Activated CD8-positive, alpha-beta memory T cell treated with anti-CD3 and anti-CD28 coated beads, Interleukin-2, amount 10 ng/mL, durations not matched to agents 7 days and 5 days (primary cell): ENCODE measurements at regions not wholly inside any gene's neighbourhood (a gene's known extent, or its start where the extent isn't known, plus 50 kb on each side); places are given as distances from the start of the nearest gene placed in this dataset.
"Not testable (repeated sequence)": the region's sequence is repeated elsewhere in the genome, so short reads cannot be mapped to it uniquely, and the experiment has no call there.

Experiments
- ATAC-seq: fragments of 150-1000 bp; cut with Tn5 transposase; one replicate; pipeline ENCODE4 v1.10.0; 2021; ENCODE audit warnings: moderate library complexity
- CTCF ChIA-PET: fragments of 350-600 bp; sonication (Branson Sonifier 250); formaldehyde crosslinking; loops from one replicate; lab custom pipeline; 2021; ENCODE audit warnings: antibody characterized with exemption; lab: Charles Lee
- DNase-seq: peaks from one replicate; pipeline ENCODE4 v3.0.0-alpha.2; 2020
- H3K27ac Mint-ChIP-seq: one replicate; pipeline ENCODE4 v1.8.0; 2021; ENCODE audit warnings: mild to moderate bottlenecking, mixed read lengths
- H3K27me3 Mint-ChIP-seq: one replicate; pipeline ENCODE4 v1.8.0; 2021; ENCODE audit warnings: mixed read lengths
- H3K36me3 Mint-ChIP-seq: one replicate; pipeline ENCODE4 v1.8.0; 2021; ENCODE audit warnings: mild to moderate bottlenecking, mixed read lengths
- H3K4me1 Mint-ChIP-seq: one replicate; pipeline ENCODE4 v1.8.0; 2021; ENCODE audit warnings: mixed read lengths
- H3K4me3 Mint-ChIP-seq: one replicate; pipeline ENCODE4 v1.8.0; 2021; ENCODE audit warnings: mild to moderate bottlenecking, moderate library complexity, mixed read lengths
- H3K9me3 Mint-ChIP-seq: one replicate; pipeline ENCODE4 v1.8.0; 2022; ENCODE audit warnings: low read depth, mixed read lengths

DNA sequence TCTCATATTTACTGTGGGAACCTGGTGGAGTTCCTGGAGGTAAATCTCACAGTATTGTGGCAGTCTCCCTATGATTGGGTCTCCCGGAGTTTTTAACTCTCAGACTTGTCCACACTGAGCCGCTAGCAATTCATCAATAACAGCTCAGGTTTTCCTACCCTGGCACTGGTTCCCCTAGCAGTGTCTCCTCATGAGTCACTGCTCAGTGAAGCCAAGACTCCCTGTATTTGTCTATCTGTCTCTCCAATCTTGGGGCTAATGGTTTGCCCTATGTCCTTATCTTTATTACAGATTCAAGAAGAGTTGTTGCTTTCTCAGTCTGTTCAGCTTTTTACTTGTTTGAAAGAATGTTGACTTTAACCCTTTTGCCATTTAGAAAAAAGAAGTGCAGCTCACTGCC lies 176.7 kb upstream of the FGF10 start:
- DNase-seq (no peak), ATAC-seq (no peak)
- Mint-ChIP-seq H3K4me1 (no peaks in the 10 kb centered on the region), H3K9me3 (peaks cover 3% of the 10 kb centered on the region), H3K27ac (no peak overlapping the region), H3K4me3 (no peak overlapping the region), H3K27me3 (no peaks in the 10 kb centered on the region), H3K36me3 (no peaks in the 10 kb centered on the region)
- CTCF ChIA-PET = no interaction called here

DNA sequence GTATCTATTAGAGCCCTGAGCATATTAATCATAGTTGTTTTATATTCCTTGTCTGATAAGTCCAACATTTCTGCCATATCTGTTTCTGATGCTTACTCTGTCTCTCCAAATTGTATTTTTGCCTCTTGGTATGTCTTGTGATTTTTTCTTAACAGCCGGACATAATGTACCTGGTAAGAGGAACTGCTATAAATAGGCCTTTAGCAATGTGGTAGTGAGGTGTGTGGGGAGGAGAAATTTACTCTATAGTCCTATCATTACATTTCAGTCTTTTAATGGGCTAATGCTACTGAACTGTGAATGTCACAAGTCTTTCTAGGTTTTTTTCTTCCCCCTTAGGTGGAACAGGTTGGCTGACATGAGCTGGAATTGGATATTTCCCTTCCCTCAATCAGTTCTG lies 176.1 kb upstream of the FGF10 start:
- Mint-ChIP-seq H3K27me3 (no peaks in the 10 kb centered on the region), H3K27ac (no peak overlapping the region), H3K4me1 (no peaks in the 10 kb centered on the region), H3K4me3 (no peak overlapping the region), H3K9me3 (peaks cover 3% of the 10 kb centered on the region), H3K36me3 (no peaks in the 10 kb centered on the region)
- CTCF ChIA-PET = no interaction called here
- DNase-seq (no peak), ATAC-seq (no peak)

DNA sequence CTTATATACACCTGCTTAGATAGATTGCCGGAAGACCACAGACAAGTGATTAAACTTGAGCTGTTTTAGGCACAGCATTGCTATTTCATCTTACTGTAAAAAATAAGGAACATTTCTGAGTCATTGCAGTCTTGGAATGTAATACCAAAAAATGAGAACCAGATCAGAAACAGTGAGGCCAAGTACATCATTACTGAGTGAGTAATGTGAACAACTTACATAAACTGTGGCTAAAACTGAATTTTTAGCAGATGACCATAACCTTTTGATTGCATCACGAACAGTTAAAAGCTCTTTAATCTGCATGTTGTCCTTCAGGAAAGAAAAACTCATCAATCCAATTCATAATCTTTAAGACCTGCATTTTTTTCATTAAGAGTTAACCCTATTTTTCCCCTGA lies 157.1 kb upstream of the FGF10 start:
- no peaks in the 10 kb centered on the region for H3K4me1 Mint-ChIP-seq
- CTCF ChIA-PET = interaction anchor here (1.2 kb wide), 1 partner anchor 228 kb away, joined by 3 read pairs; no protein-coding TSS in a partner anchor
- H3K27ac Mint-ChIP-seq = no peak overlapping the region
- H3K9me3 Mint-ChIP-seq = no peaks in the 10 kb centered on the region
- H3K36me3 Mint-ChIP-seq = no peaks in the 10 kb centered on the region
- H3K27me3 Mint-ChIP-seq = no peaks in the 10 kb centered on the region
- no peak for DNase-seq
- no peak for ATAC-seq
- no peak overlapping the region for H3K4me3 Mint-ChIP-seq

DNA sequence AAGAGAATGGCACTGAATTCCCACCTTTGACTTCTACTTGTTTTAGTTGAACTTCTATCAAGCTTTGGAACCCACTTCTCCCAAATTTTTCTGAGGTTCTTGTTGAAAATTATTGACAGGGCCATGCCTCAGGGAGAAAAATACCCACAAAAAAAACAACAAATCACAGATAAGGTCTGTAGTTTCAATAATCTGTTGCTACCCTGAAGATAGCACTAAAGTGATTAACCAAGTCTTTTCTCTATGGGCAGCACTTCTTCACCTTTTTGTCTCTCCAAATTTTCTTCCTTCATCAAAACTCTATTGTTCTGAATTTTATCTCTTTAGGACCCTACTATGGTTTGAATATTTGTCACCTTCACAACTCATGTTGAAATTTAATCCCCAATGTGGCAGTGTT lies 154.3 kb upstream of the FGF10 start:
- Mint-ChIP-seq H3K27me3 (no peaks in the 10 kb centered on the region), H3K27ac (no peak overlapping the region), H3K9me3 (no peaks in the 10 kb centered on the region), H3K4me3 (no peak overlapping the region), H3K4me1 (no peaks in the 10 kb centered on the region), H3K36me3 (no peaks in the 10 kb centered on the region)
- DNase-seq (no peak), ATAC-seq (no peak)
- CTCF ChIA-PET = no interaction called here

DNA sequence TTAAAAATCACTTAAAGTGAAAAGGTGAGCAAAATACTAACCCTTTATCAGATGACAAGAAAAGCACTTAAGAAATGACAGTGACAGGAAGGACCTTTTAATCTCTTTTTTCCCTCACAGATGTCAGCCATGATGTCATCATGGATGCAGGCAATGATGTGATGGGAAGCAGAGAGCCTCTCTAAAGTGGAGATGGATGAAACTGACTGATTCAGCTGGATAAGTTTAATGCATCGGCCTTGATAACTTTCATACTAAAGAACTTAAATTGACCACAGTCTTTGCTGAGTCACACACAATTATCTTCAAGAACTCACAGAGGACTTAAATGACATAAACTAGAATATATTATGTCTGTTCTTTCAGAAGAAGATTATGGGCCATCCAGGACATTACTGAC lies 153.2 kb upstream of the FGF10 start:
- CTCF ChIA-PET = no interaction called here
- H3K4me3 Mint-ChIP-seq = no peak overlapping the region

DNA sequence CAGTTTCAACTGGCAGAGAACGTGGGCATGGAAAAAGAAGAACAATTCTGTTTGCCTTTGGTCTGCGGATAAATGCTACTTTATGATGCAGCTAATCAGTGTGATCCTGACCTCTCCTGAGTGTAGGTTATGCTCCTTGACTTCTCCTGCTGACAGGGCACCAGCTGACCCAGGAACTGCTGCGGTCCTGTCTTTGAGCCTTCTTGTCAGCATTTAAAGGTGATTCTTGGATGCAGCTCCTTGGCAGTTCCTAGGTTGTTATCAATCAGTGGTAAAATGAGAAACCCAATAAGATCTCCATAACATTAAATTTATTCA lies 150.3 kb upstream of the FGF10 start:
- no peaks in the 10 kb centered on the region for H3K36me3 Mint-ChIP-seq
- no peaks in the 10 kb centered on the region for H3K27me3 Mint-ChIP-seq
- H3K4me3 Mint-ChIP-seq = no peak overlapping the region
- ATAC-seq = no peak
- CTCF ChIA-PET = no interaction called here
- H3K27ac Mint-ChIP-seq = no peak overlapping the region
- no peak for DNase-seq
- no peaks in the 10 kb centered on the region for H3K4me1 Mint-ChIP-seq
- no peaks in the 10 kb centered on the region for H3K9me3 Mint-ChIP-seq

More for the DNA sequence above, 153.2 kb upstream of the FGF10 start:
- no peaks in the 10 kb centered on the region for H3K27me3 Mint-ChIP-seq
- no peak overlapping the region for H3K27ac Mint-ChIP-seq
- DNase-seq (no peak), ATAC-seq (no peak)
- no peaks in the 10 kb centered on the region for H3K36me3 Mint-ChIP-seq
- H3K9me3 Mint-ChIP-seq = no peaks in the 10 kb centered on the region
- no peaks in the 10 kb centered on the region for H3K4me1 Mint-ChIP-seq

DNA sequence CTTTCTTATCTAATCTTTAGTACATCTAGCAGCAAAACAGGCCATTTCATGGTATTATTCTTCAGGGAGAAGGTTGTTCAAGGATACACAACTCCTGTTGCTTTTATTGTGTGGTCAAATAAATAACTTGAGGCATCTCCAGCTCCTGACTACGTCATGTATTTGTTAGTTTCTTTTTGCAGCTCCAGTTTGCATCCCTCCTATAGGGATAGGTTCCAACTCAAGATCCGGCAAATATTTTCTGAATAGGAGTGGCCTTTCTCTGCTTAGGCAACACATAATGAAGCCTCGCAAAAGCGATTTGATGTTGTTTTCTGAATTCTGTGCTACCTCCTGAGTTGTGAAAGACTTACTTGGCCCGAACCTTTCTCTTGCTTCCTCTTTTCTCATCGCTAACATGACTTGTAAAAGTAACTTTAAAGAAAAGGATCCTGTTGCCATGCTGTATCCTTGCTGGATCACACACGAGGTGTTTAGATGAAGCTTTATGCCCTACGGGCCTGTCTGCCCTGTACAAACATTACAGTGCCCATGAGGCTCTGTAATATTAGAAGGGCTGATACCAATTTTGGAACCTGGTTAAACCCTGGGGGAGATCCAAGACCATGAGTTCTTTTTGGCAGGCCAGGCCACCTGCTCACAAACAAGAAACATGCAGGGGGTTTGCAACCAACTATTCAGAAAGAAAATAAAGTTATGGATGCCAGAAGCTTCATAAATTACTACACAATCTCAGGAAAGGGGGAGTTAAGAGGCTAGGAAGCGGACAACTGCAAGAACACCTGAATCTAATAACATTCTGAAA lies 149.8 kb upstream of the FGF10 start:
- H3K36me3 Mint-ChIP-seq = no peaks in the 10 kb centered on the region
- no peak overlapping the region for H3K27ac Mint-ChIP-seq
- H3K4me1 Mint-ChIP-seq = no peaks in the 10 kb centered on the region
- no peaks in the 10 kb centered on the region for H3K9me3 Mint-ChIP-seq
- no peaks in the 10 kb centered on the region for H3K27me3 Mint-ChIP-seq
- H3K4me3 Mint-ChIP-seq = no peak overlapping the region
- no peak for ATAC-seq
- CTCF ChIA-PET = no interaction called here
- DNase-seq = no peak

DNA sequence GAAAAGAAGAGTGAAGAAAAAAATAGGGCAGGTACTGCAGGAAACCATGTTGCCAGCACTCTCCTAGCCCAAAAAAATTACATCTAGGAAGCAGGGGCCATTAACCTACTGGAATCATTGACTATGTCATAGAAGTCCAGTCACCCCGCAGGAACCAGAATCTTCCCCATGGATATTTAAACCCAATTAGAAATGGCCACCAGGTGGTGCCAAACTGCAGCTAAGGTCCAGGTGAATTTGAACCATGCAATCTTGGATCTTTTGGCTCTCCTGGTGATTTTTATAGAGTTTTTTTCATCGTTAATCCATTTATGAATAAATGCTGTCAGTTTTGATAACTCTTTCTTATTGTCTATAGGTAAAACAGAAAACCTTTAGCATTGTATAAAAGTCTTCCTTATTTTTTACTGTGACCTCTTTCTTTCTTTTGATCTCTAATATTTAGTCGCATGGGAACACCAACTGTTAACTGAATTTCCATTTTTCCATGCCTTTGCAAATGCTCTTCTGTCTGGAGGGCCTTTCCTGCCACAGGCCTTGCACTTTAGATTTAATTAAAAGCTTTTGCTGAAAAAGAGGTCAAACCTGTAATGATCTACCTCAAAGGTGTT lies 147.5 kb upstream of the FGF10 start:
- Mint-ChIP-seq H3K36me3 (no peaks in the 10 kb centered on the region), H3K9me3 (peaks cover 6% of the 10 kb centered on the region), H3K27ac (no peak overlapping the region), H3K4me1 (no peaks in the 10 kb centered on the region), H3K27me3 (no peaks in the 10 kb centered on the region), H3K4me3 (no peak overlapping the region)
- CTCF ChIA-PET = no interaction called here
- ATAC-seq (no peak), DNase-seq (no peak)

DNA sequence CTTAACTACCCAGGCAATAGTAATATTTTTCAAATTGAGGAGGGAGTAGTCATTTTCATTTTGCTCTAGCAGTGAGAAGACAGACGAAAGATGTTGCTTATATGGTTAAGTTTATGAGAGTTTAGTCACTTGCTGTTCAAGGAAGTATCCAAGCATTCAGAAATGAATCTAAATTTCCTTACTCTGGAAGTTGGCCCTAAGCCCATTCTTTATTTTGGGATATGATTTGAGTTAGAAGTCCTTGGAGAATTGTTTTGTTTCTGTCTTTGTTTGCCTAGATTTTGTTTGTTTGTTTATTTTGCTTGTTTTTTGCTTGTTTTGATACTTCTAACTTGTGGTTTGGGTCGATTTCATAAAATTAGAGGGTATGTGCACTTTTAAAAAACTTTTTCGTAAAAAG lies 146.4 kb upstream of the FGF10 start:
- DNase-seq = no peak
- peaks cover 6% of the 10 kb centered on the region for H3K9me3 Mint-ChIP-seq
- CTCF ChIA-PET = no interaction called here
- H3K27ac Mint-ChIP-seq = no peak overlapping the region
- no peaks in the 10 kb centered on the region for H3K27me3 Mint-ChIP-seq
- H3K4me3 Mint-ChIP-seq = no peak overlapping the region
- no peaks in the 10 kb centered on the region for H3K36me3 Mint-ChIP-seq
- H3K4me1 Mint-ChIP-seq = no peaks in the 10 kb centered on the region
- no peak for ATAC-seq

DNA sequence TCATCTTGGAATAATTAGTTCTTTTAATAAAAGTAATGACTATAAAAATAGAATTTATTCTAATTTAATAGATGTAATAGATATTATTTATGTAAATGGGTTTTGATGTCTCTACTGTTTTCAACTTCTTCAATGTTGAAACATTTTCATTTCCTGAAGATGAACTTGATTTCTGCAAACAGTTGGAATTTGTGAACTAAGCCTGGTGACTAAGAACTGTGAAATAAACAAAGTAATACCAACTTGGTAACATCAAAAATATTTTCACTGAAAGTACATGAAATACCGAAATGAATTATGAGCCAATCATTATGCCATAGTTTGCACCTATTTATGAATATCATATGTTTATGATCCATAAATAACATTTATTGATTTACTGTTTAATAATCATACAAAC lies 143.8 kb upstream of the FGF10 start:
- Mint-ChIP-seq H3K27ac (no peak overlapping the region), H3K4me1 (no peaks in the 10 kb centered on the region), H3K9me3 (peaks cover 9% of the 10 kb centered on the region), H3K36me3 (no peaks in the 10 kb centered on the region), H3K27me3 (no peaks in the 10 kb centered on the region), H3K4me3 (no peak overlapping the region)
- DNase-seq (no peak), ATAC-seq (no peak)
- CTCF ChIA-PET = no interaction called here

DNA sequence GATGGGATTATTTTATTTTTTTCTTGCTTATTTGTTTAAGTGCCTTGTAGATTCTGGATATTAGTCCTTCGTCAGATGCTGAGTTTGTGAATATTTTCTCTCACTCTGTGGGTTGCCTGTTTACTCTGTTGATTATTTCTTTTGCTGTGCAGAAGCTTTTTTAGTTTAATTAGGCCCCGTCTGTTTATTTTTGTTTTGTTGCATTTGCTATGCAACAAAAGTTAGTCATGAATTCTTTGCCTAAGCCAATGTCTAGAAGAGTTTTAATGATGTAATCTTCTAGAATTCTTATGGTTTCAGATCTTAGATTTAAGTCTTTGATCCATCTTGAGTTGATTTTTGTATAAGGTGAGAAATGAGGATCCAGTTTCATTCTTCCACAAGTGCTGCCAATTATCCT lies 142.5 kb upstream of the FGF10 start:
- H3K36me3 Mint-ChIP-seq, H3K9me3 Mint-ChIP-seq, H3K27me3 Mint-ChIP-seq, DNase-seq, H3K4me1 Mint-ChIP-seq, H3K27ac Mint-ChIP-seq, CTCF ChIA-PET, H3K4me3 Mint-ChIP-seq, ATAC-seq: not testable (repeated sequence)

DNA sequence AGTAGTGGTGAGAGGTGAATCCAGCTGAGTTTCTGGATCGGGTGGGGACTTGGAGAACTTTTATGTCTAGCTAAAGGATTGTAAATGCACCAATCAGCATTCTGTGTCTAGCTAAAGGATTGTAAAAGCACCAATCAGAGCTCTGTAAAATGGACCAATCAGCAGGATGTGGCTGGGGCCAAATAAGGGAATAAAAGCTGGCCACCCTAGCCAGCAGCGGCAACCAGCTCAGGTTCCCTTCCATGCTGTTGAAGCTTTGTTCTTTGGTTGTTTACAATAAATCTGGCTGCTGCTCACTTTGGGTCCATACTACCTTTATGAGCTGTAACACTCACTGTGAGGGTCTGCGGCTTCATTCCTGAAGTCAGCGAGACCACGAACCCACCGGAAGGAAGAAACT lies 141.6 kb upstream of the FGF10 start:
- H3K27me3 Mint-ChIP-seq, ATAC-seq, CTCF ChIA-PET, DNase-seq, H3K27ac Mint-ChIP-seq, H3K9me3 Mint-ChIP-seq, H3K36me3 Mint-ChIP-seq, H3K4me3 Mint-ChIP-seq, H3K4me1 Mint-ChIP-seq: not testable (repeated sequence)

DNA sequence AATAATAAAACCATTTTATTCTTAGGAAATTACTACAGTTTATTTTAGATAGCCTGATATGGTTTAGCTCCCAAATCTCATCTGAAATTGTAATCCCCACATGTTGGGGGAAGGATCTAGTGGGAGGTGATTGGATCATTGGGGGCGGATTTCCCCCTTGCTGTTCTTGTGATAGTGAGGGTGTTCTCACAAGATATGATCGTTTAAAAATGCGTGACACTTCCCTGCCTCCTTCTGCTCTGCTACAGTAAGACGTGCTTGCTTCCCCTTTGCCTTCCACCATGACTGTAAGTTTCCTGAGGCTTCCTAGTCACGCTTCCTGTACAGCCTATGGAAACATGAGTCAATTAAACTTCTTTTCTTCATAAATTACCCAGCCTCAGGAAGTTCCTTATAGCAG lies 122.4 kb upstream of the FGF10 start:
- no peak for DNase-seq
- H3K9me3 Mint-ChIP-seq = peaks cover 3% of the 10 kb centered on the region
- H3K27ac Mint-ChIP-seq = no peak overlapping the region
- H3K4me1 Mint-ChIP-seq = no peaks in the 10 kb centered on the region
- CTCF ChIA-PET = no interaction called here
- ATAC-seq = no peak
- no peaks in the 10 kb centered on the region for H3K36me3 Mint-ChIP-seq
- H3K27me3 Mint-ChIP-seq = no peaks in the 10 kb centered on the region
- H3K4me3 Mint-ChIP-seq = no peak overlapping the region

DNA sequence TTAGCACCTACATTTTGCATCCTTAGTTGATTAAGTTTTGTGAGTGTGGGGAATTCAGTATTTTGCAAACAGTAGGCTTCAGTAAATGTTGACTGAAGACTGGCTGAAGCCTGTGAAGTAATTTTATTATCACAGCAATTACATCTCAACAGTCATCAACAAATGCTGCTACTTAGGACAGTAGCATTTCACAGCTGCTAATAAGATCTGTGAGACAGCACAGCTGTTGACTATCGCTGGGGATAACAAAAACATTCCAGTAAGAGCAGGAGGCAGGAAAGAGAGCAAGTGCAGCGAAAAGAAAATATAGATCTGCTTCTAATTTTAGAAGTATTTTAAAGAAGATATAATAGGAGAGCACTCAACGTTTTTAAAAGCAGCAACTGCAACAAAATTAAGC lies 117.3 kb upstream of the FGF10 start:
- H3K4me1 Mint-ChIP-seq = no peaks in the 10 kb centered on the region
- no peaks in the 10 kb centered on the region for H3K27me3 Mint-ChIP-seq
- ATAC-seq (no peak), DNase-seq (no peak)
- H3K4me3 Mint-ChIP-seq = no peak overlapping the region
- no peaks in the 10 kb centered on the region for H3K9me3 Mint-ChIP-seq
- no peak overlapping the region for H3K27ac Mint-ChIP-seq
- CTCF ChIA-PET = no interaction called here
- H3K36me3 Mint-ChIP-seq = no peaks in the 10 kb centered on the region
